HG03039 (cell line): ENCODE measurements at regions not wholly inside any gene's neighbourhood (a gene's known extent, or its start where the extent isn't known, plus 50 kb on each side); places are given as distances from the start of the nearest gene placed in this dataset.

Source experiments
- ATAC-seq: cut with Tn5 transposase; IDR thresholded peaks from one replicate; pipeline ENCODE4 v1.9.1; 2021; ENCODE audit warnings: mild to moderate bottlenecking, moderate library complexity; ENCODE audit not compliant: unreplicated experiment

DNA sequence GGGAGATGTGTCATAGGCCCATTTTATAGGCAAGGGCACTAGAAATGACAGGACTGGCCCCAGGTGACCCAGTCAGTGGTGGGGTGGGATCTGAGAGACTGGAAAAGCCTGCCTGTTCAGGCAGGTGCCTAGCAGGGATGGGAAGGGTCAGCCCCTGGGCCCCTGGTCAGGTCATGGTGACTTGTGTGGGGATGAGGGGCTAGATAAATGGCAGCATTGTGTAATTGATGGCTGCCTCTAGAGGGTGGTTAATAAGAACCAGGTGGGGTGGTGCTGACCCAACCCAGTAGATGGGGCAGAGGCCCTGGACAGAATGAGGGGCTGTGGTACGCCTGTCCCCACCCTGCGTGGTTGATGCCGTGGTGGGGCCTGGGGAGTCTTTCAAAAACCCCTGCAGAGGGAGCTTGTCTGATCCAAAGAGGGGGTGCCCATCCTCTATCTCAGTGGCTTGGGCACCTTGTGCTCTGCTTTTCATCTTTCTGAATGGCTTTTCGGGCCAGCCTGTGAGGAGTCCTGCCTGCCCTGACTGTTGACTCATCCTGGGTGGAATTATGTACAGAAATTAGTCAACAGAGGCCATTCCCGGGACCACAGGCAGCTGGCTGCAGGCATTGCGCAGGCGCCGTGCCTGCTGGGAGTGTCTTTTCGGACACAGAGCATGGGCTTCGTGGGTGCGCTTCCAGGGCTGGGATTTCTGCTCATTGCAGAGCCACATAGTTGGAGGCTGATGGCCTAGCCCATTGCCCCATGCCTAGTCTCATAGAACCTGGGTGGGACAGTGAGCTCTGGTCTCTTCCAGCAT lies 93.6 kb upstream of the PITX1 start:
- no peak for ATAC-seq

DNA sequence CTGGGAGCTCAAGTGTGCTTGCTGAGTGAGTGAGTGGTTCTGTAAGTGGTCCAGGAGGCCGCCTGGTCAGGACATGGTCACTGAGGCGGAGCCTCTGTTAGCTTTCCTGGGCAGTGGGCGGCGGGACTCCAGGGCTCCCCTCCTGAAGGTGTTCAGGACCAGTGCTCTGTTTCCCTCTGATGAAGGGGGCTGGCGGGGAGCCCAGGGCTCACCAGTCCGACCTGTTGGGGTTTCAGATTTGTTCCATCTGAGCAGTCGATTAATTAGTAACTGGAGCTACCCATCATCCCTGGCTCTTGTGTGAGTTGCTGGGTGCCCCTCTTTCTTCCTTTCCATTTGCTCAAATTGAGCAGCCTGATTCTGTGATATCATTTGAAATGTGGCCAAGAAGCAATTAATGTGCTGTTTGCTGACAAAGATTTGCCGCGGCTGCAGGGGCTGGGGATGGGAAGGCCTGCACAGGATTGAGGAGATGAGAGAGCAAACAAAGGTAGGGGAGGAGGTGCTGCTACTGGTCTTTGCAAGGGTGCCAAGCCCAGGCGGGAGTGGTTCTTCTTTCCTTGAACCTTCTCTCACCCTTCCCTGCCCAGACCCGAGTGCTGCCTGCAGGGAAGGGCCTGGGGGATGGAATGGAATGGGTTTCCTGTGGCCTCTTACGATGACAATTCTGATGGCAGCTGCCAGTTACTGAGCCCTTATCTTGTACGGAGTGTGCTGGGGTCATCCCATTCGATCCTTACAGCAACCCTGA lies 92.8 kb upstream of the PITX1 start:
- ATAC-seq: no peak

DNA sequence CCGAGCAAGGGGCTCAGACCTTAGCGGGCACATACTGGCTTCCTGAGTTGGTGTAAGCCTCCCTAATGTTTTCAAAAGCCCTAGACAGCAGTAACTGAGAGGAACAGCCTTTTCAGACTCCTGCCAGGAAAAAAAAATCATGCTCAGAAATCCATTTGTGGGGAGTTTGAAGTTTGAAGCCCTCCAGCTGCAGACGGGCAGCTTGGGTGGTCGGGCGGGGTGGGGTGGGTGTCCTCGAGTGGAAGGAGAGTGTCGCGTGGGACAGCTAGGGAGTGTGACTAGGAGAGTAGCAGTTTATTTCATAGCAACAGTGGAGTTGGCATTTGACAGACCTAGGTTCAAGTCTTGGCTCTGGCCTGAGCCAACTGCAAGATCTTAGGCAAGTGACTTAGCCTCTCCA lies 90.7 kb upstream of the PITX1 start:
- ATAC-seq: no peak

DNA sequence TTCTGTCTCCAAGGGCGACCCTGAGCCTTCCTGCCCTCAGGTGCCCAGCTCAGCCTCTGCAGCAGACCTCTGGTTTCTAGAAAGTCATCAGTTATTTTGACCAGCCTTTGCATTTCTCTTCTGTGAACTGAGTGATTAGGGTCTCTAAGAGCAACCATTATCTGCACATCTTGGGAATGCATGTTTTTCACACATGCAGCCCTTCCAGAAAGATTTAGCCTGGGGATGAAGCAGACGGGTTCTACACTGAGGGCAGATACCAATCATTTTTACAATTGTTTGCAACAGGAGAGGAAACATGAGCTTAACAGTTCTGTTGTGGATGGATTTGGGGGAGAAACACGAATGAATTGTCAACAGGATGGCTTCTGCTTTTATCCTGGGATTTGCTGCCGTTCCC lies 90.1 kb upstream of the PITX1 start:
- no peak for ATAC-seq

DNA sequence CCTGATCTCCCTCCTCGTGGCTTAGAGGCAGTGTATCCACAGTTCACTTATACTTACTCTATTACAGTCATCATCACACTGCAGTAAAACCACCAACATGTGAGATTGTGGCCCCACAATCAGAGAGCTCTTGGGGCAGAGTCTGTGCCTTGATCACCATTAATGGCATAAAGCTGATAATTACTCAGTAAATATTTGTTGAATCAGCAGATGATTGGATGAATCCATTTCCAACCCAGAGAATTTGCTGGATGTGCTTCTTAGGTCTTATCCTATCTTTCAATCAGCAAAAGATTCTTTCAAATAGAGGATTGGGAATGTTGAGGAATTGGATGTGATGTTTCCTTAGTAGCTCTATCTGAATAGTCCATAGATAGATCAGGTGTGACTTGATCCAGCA lies 88.8 kb upstream of the PITX1 start:
- ATAC-seq: no peak

DNA sequence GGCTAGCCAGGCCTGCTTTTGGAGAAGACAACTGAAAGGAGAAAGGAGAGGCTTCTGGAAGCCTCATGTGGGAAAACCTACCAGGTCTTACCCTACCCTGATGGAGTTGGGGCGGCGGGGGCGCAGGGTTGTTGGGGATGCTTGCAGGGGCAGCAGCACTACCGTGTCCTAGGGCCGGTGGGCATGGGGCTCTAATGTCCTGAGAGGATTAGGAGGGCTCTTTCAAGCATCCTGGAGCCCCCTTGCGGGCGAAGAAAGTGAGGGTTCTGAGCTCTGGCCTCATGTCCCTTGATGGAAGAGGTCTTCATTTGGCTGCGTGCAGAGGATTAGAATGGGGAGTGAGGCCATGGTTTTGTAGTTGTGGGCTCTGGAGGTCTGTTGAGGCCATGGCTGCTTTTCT lies 86.9 kb upstream of the PITX1 start:
- ATAC-seq: no peak

DNA sequence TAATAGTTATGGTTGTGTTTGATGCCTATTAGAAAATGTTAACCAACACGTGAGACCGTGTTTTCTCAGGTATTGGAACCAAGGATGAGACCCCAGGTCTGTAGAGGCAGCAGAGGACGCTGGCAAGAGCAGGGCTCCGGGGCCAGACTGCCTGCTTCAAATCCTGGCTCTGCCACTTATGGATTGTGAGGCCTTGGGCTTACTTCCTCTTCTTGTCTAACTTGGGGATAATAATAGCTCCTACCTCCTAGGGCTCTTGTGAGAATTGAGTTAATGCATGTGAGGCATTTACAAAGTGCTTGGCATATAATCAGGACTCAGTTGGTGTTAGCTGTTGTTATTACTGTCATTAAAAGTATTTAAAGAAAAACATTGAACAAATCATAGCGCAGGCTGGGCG lies 85.5 kb upstream of the PITX1 start:
- ATAC-seq: no peak

DNA sequence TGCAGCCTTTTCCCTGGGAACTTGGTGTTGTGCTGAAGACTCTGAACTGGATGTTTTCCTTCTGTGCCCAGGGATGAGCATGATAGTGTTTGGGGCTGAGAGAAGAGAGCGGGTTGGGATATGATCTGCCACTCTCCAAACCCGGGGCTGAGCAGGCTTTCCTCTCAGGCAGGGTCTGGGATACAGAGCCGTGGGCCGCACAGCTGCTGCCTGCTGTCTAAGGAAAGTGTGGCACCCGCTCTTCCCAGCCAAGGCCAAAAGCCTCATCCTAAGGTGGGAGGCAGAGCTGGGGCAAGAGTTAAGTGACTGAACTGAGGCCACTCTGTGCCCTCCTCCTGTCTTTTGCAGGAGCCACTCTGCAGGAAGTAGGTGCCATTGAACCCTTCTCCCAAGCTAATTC lies 83.6 kb upstream of the PITX1 start:
- no peak for ATAC-seq

DNA sequence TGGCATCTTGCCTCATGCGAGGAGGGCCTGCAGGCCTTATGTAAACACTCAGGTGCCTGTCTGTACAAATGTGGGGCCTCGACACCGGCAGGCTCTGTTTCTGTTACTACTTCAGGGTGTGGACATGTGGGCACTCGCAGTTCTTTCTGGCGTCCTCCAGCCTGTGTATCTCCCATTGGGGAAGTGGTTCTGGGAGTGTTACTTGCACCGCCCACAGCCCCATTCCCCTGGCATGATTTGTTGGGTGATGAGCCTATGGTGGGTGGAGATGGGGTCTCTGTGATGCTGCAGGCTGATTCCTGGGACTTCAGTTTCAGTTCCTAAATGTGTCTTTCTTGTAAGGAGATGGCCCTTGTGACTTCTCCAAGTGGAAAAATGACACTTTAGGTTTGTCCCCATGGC lies 82.1 kb upstream of the PITX1 start:
- no peak for ATAC-seq

DNA sequence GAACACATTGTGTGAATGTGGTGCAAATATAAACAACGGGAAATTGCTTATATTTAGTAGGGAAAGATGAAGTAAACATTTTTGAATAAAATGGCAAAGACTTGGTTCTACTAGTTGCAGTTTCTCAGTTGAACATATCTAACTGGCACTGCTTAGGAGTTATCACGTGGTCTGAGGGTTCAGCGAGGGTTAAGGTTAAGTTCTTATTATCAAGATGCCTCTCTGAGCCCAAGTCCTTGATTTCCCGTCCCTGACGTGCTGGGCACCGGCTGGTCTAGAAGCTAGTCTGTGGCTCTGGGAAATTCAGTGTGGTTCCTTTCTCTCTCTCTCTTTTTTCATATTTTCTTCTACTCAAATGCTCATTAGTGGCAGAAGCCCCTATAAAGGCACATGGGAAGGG lies 81.6 kb upstream of the PITX1 start:
- no peak for ATAC-seq

DNA sequence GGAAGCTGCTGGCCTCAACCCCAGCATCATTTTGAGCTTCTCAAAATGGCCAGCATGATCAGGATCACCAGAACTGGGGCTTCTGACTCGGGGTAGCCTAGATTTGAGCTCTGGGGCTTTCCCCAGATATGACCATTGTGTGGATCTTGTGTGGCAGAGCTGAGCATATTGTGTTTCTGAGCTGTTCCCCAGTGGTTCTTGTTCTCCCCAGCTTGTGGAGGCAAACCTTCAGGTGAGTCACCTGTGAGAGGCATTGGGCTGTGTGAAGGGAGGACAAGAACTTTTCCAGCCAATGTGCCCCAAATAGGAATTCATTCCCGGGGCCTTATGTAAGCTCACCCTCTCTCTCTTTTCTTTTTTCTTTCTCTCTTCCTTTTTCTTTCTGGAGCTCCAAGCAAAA lies 80.7 kb upstream of the PITX1 start:
- ATAC-seq: no peak

DNA sequence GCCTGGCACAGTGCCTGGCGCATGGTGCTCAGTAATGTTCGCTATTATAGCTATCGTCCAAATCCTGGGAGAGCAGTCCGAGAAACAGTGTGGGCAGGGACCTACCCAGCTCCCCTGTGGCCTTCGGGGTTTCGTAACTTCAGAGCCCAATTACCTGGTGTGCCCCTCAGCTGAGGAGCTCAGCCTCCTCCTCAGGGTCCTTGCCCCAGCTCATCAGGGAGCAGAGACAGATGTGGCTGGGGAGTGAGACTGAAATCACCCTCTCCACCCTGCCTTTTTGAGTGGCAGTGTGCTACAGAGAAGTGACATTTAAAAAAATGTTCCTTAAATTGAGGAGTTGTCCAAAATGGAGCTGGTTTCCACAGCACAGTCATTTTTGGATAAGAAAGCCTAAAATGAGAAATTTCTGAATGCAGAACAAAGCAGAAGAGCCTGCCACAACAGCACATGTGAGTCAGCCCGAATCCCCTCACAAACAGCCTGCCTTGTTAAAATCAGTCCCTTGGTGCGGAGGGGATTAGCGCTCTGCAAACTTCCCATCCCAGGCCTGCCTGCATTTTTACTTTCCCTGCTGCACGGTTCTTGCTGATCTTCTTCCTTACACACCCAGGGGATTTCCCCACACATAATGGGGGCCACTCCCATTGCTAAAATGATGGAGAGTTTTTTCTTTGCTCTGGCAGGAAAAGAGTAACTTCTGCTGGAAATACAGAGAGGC lies 78.1 kb upstream of the PITX1 start:
- ATAC-seq: no peak

DNA sequence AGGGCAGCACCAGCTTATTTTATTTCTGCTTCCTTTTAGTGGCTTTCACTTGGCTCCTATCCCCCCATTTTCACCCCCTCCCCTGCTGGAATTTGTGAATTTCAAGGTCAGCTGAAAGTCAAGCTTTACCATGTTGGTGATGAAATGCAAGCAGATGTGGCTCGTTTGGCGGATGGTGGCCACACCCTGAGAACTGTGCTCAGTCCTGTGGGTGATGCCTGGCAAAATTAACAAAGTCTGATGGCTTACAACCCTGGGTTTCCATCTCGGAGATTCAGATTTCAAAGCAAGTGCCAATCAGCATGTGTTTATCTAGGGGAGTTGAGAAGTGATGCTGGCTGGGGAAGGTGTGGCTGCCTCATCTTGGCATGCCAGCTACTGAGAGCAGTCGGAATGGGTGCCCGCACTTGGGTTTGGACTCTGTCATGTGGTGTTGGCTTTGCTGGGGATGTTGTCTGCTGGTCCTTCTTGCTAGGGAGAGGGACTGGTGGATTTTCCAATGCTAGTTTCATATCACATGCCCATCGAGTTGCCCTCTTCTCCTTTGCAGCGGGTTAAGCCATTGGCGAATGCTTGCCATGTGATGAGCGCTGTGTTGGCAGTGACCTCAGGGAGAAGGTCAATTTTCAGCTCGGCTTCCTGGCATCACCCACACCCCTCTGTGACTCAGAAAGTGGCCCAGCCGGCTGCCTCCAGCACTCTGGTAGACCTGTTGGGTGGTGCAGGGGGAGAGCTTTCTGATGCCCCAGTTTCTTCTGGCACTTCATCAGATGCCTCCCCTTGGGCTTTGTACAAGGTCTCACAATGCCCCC lies 77.0 kb upstream of the PITX1 start:
- no peak for ATAC-seq

DNA sequence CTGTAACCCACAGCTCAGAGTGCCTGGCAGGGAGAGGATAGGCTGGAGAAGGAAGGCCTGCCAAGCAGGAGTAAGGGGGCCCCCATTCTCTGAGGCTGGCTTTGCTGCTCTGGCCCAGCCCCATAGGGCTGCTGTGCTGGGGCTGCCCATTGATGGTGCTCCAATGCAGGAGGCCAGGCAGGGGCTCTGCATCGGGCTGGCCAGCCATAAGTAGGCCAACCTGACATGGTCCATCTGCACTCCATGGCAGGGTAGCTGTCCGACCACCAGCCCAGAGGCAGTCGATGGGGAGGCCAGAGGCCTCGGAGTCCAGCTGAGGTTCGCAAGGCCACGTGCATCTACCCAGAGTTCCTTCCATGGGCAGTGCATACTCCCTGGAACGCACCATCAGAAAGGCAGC lies 75.0 kb upstream of the PITX1 start:
- no peak for ATAC-seq

DNA sequence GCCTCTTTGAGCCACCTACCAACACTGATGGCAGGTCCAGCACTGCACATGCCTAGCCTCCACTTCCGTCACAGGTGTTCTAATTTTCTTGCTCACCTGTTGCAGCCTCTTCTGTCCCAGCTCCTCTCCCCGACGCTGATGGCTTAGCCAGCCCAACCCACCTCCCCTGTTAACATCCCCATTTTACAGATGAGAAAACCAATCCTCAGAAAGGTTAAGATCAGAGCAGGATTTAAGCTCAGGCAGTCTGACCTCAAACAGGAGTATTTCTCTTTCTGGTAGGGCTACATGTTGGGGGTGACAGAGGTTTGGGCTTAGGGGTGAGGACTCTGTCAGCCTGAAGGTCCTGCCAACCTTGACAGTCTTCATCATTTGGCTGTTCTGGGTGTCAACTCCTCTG lies 74.5 kb upstream of the PITX1 start:
- ATAC-seq: no peak

DNA sequence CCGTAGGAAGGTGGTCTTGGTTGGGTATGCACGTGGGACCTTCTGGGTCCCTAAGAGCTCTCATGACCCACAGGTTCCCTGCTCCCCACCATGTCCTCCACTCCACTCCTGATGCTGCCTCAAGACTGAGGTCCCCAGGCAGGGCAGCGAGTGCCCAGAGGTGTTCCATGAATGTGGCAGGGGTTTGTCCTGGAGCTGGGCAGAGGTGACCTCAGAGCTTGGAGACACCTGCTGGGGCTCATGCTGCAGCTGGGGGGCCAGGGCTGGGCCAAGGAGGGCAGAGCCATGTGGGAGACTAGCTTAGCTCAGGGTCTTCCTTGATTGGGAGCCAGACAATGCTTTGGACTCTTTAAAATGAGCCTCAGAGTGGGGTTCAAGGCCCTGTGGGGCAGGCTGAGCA lies 74.0 kb upstream of the PITX1 start:
- ATAC-seq: no peak

DNA sequence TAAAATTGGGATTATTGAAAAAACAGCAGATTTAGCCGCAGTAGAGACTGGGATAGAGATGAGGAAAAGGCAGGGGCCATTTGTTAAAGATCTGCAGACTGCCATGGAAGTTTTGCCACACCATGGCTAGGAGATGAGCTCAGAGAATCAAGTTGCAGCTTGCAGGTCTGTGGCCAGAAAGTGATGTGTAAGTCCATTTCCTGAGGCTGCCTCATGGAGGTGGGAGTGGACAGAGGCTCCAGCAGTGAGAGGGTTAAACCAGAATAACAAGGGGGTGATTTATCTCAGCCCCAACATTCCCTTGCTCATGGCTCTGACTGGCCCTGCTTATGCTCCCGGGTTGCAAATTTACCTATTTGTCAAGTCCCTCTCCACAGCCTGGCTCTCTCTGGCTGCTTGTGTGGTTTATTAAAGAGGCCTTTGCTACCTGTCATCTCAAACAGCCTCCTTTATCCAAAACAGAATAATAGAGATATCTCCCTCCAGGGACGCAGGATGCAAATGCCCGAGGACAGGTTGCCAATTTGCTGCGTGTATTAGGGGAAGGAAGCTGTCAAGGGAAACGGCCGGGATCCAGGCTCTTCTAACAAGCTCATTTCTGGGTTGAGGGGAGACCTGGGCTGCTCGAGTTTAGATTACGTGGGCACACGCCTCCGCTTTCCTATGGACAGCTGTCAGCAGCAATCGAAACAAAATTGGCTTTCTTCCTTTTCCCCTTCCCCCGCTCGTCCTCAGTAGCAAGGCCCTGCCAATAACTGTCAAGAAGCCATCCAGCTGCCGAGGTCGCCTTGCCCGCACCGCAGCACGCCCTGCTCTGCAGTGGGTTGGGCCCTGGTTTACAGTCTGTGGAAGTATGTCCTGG lies 72.8 kb upstream of the PITX1 start:
- ATAC-seq: no peak

DNA sequence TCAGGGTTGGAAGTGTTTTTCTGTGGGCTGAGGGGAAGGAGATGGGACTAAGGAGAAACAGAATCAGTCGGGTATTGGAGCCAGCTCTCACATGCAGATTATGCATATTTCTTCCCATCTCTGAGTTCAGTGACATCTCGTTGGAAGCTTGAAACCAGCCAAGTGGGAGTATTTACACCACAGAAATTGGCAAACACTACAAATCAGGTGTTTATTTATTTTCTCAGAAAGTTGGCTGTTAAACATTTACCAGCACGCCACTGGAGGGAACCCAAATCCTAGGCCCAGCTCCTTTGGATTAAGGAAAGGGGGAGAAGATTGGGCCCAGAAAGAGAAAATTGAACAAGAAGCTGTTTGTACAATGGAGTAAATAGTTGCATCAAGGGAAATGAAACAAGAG lies 72.1 kb upstream of the PITX1 start:
- ATAC-seq: no peak

DNA sequence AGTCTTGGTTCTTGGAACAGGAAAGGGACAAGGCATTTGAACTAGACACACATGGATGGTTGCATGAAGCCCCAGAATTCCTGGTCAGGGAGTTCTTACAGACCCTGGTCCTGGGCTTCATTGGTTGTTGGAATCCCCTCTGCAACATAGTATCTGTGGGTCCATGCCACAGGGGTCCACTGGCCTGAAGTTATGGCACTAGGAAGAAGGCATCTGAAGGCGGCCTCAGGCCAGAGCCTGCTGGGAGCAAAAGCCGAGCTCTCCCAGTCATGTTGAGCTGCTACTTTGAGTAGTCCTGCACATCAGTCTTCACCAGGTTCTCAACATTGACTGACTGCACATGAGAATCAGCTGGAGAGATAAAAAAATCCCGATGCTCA lies 71.1 kb upstream of the PITX1 start:
- no peak for ATAC-seq

DNA sequence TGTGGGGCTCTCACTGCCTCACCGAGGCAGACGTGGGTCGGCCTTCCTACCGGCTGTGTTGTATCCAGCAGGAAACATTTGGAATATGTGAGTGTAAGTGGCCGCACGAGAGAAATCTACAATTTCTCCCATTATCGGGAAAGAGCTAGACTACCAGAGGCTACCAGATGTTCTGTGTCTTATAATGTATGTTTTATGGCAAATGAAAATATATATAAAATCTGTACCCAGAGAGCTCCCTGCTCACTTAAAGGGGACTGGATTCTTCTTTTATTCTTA lies 69.5 kb upstream of the PITX1 start:
- no peak for ATAC-seq
